IPS-NIHi11 (cell line): ENCODE measurements at regions not wholly inside any gene's neighbourhood (a gene's known extent, or its start where the extent isn't known, plus 50 kb on each side); places are given as distances from the start of the nearest gene placed in this dataset.

ENCODE experiments used
- DNase-seq: peaks from one replicate; pipeline ENCODE4 v3.0.0; 2012; ENCODE audit warnings: mixed read lengths, low spot score

GRCh38 chr12:16136219-16136988 is 141.1 kb downstream of the SLC15A5 start:
- DNase-seq: no peak

GRCh38 chr12:16135323-16135722 is 142.2 kb downstream of the SLC15A5 start:
- DNase-seq: no peak

GRCh38 chr12:16130343-16130742 is 147.1 kb downstream of the SLC15A5 start:
- DNase-seq: no peak

- no peak for DNase-seq
Observed at GRCh38 chr12:16121953-16122352, 155.5 kb downstream of the SLC15A5 start.

GRCh38 chr12:16119618-16120415 is 157.7 kb downstream of the SLC15A5 start:
- no peak for DNase-seq

- peak; percentile 17 for DNase-seq
Observed at GRCh38 chr12:16118586-16118985, 158.9 kb downstream of the SLC15A5 start.

- DNase-seq: peak; percentile 45
Observed at GRCh38 chr12:16112612-16113560, 164.6 kb downstream of the SLC15A5 start.

- peak; percentile 5 for DNase-seq
Observed at GRCh38 chr12:16112130-16112529, 165.4 kb downstream of the SLC15A5 start.

GRCh38 chr12:16110596-16110995 is 166.9 kb downstream of the SLC15A5 start:
- no peak for DNase-seq

- DNase-seq: no peak
Observed at GRCh38 chr12:16103851-16104250, 173.6 kb downstream of the SLC15A5 start.

- no peak for DNase-seq
Observed at GRCh38 chr12:16100206-16100605, 177.3 kb downstream of the SLC15A5 start.

GRCh38 chr12:16096273-16096849 is 181.1 kb downstream of the SLC15A5 start:
- no peak for DNase-seq

- no peak for DNase-seq
Observed at GRCh38 chr12:16095531-16096110, 181.9 kb downstream of the SLC15A5 start.

- no peak for DNase-seq
Observed at GRCh38 chr12:16094437-16094836, 183.0 kb downstream of the SLC15A5 start.

- no peak for DNase-seq
Observed at GRCh38 chr12:16093825-16094224, 182.7 kb downstream of the DERA start.

GRCh38 chr12:16090974-16091373 is 179.8 kb downstream of the DERA start:
- DNase-seq: no peak

GRCh38 chr12:16088421-16088820 is 177.3 kb downstream of the DERA start:
- no peak for DNase-seq
